NT2/D1 (cell line): ENCODE measurements at regions not wholly inside any gene's neighbourhood (a gene's known extent, or its start where the extent isn't known, plus 50 kb on each side); places are given as distances from the start of the nearest gene placed in this dataset.

Experiments used
- SUZ12 ChIP-seq: IDR thresholded peaks from 2 replicates; pipeline ENCODE4 v1.6.1; 2011; ENCODE audit not compliant: insufficient read length, insufficient read depth; ENCODE audit errors: extremely low read depth
- YY1 ChIP-seq: IDR thresholded peaks from 2 replicates; pipeline ENCODE4 v1.6.1; 2011; ENCODE audit not compliant: insufficient read length, insufficient read depth
- ZNF274 ChIP-seq: IDR thresholded peaks from 2 replicates; pipeline ENCODE4 v1.6.1; 2011; ENCODE audit warnings: mild to moderate bottlenecking, low read depth, low read length

DNA sequence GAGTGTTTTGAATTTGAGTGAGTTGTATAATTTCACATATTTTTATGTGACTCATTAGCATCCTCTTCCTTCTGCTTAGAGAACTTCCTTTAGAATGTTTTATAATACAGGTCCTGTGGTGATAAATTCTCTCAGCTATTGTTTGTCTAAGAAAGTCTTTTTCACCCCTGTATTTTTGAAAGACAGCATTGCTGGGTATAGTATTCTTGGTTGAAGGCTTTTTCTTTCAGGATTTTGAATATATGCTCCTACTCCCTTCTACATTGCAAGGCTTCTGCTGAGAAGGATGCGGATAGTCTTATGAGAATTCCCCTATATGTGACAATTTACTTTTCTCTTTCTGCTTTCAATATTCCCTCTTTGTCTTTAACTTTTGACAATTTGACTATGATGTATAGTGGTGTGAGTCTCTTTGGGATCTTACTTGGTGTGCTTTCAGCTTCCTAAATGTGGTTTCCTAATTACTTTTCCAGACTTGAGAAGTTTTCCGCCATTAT, 118.9 kb upstream of the HMGA2 start:
- TF ChIP-seq YY1 (no peak), ZNF274 (no peak), SUZ12 (no peak)
